ENCODE measurements at regions not wholly inside any gene's neighbourhood (a gene's known extent, or its start where the extent isn't known, plus 50 kb on each side); places are given as distances from the start of the nearest gene placed in this dataset.
"Not testable (repeated sequence)": the region's sequence is repeated elsewhere in the genome, so short reads cannot be mapped to it uniquely, and the experiment has no call there.

DNA sequence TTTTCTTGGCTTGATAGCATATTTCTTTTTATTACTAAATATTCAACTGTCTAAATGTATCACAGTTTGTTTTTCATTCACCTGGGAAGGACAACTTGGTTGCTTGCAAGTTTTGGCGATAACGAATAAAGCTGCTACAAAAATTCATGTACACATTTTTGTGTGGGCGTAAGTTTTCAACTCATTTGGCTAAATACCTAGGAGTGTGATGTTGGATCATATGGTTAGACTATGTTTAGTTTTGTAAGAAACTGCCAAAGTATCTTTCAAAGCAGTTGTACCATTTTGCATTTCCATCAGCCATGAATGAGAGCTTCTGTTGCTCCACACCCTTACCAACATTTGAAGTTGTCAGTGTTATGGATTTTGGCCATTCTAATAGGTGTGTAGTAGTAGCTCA lies 428.0 kb downstream of the ACTL7B start:
- Histone ChIP-seq H3K27ac (no peak overlapping the region), H3K4me3 (no peak overlapping the region), H3K4me1 (no peaks in the 10 kb centered on the region), H3K27me3 (no peaks in the 10 kb centered on the region), H3K9me3 (peaks cover 0 to 28% (median 17%) of the 10 kb centered on the region in 11 donors), H3K36me3 (no peaks in the 10 kb centered on the region)
- intact Hi-C loops (cut with DNase I), result no loop called here
- TF ChIP-seq, protein P1, sequence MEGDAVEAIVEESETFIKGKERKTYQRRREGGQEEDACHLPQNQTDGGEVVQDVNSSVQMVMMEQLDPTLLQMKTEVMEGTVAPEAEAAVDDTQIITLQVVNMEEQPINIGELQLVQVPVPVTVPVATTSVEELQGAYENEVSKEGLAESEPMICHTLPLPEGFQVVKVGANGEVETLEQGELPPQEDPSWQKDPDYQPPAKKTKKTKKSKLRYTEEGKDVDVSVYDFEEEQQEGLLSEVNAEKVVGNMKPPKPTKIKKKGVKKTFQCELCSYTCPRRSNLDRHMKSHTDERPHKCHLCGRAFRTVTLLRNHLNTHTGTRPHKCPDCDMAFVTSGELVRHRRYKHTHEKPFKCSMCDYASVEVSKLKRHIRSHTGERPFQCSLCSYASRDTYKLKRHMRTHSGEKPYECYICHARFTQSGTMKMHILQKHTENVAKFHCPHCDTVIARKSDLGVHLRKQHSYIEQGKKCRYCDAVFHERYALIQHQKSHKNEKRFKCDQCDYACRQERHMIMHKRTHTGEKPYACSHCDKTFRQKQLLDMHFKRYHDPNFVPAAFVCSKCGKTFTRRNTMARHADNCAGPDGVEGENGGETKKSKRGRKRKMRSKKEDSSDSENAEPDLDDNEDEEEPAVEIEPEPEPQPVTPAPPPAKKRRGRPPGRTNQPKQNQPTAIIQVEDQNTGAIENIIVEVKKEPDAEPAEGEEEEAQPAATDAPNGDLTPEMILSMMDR (IDR thresholded peaks at IDR 0.05), result no peak
- ATAC-seq (no peak), DNase-seq (no peak)
- 94% methylated on average over 3 of the region's 3 CpGs for WGBS, 2 donors

DNA sequence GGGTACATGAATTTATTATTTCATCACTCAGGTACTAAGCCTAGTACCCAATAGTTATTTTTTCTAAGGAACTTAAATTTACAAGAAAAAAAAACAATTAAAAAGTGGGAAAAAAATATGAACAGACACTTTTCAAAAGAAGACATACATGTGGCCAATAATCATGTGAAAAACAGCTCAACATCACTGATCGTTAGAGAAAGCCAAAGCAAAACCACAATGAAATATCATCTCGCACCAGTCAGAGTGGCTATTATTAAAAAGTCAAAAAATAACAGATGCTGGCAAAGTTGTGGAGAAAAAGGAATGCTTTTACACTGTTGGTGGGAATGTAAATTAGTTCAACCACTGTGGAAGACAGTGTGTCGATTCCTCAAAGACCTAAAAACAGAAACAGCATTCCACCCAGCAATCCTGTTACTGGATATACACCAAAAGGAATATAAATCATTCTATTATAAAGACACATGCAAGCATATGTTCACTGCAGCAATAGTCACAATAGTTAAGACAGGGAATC lies 429.3 kb downstream of the ACTL7B start:
- H3K4me1 ChIP-seq; ATAC-seq; H3K27ac ChIP-seq; H3K4me3 ChIP-seq; H3K27me3 ChIP-seq; DNase-seq; intact Hi-C loops (cut with DNase I); H3K36me3 ChIP-seq: not testable (repeated sequence)
- peaks cover 0 to 23% (median 17%) of the 10 kb centered on the region in 11 donors for H3K9me3 ChIP-seq
- 88 to 90% methylated on average over 3 of the region's 3 CpGs for WGBS, 2 donors

DNA sequence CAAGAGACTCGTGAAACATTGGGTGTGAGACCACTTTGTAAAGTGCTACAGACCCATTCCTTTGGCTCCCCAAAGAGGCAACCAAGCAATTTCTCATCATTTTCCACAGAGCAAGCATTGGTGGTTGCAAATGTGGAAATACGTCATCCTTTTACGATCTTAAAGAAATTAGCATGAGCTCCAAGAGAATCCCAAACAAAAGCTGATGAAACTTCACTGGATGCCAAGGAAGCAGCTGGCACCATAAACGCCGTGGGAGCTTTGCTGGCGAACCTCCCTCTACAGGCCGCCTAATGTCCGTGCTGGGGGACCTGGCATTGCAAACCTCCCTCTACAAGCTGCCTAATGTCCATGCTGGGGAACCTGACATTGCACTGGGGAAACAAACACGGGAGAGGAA lies 432.4 kb downstream of the ACTL7B start:
- no peaks in the 10 kb centered on the region for H3K4me1 ChIP-seq
- no peaks in the 10 kb centered on the region for H3K27me3 ChIP-seq
- no peak for DNase-seq
- no peak for ATAC-seq
- no peak overlapping the region for H3K27ac ChIP-seq
- H3K36me3 ChIP-seq, result no peaks in the 10 kb centered on the region
- peaks cover 0 to 3% (median 0%) of the 10 kb centered on the region in 11 donors for H3K9me3 ChIP-seq
- H3K4me3 ChIP-seq, result no peak overlapping the region
- TF ChIP-seq, protein P1 (IDR thresholded peaks at IDR 0.05), result no peak
- intact Hi-C loops (cut with DNase I), result no loop called here
- 81 to 89% methylated on average over 9 of the region's 9 CpGs for WGBS, 2 donors

DNA sequence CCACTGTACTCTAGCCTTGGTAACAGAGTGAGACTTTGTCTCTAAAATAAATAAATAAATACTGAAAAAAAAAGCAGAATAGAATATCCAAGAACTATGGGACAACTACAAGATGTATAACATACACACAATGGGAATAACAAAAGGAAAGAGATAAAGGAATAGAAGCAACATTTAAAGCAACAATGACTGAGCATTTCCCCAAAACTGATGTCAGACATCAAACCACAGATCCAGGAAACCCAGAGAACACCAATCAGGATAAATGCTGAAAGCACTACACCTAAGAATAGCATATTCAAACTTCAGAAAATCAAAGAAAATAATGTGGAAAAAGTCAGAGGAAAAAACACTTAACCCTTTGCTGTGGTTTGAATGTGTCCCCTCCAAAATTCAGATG lies 436.4 kb downstream of the ACTL7B start:
- Histone ChIP-seq H3K36me3 (no peaks in the 10 kb centered on the region), H3K4me1 (peaks cover 0 to 2% (median 0%) of the 10 kb centered on the region in 9 donors), H3K27ac (no peak overlapping the region), H3K9me3 (peaks cover 0 to 3% (median 0%) of the 10 kb centered on the region in 11 donors), H3K27me3 (no peaks in the 10 kb centered on the region), H3K4me3 (no peak overlapping the region)
- TF ChIP-seq, protein P1 (IDR thresholded peaks at IDR 0.05), result no peak
- DNase-seq (no peak), ATAC-seq (no peak)
- intact Hi-C loops (cut with DNase I), result loop anchor here in 2 of 10 donors (10.0 kb wide), 2 partner anchors 65 to 145 kb away; no protein-coding TSS in a partner anchor

DNA sequence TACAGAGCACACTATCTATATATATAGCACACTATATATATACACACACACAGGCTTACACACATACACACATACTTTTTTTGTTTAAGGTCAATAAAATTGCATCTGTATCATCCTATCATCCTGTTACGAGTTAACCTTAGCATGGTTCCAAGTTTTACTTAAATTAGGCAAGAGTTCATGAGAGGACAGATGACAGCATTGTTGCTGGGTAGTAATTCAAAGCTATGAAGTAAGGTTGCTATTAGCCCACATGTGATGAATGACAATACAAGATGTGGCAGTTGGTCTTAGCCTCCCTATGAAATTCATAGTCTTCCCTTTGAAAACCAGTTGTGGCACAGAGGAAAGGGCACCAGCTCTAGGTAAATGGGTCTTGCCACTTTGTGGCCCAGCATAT lies 438.1 kb downstream of the ACTL7B start:
- WGBS, 2 donors, result 46 to 82% methylated on average over 1 of the region's 1 CpG
- intact Hi-C loops (cut with DNase I), result loop anchor here in 2 of 10 donors (10.0 kb wide), 2 partner anchors 63 to 147 kb away; no protein-coding TSS in a partner anchor
- no peak for ATAC-seq

More for the DNA sequence above, 438.1 kb downstream of the ACTL7B start:
- no peak for DNase-seq
- H3K27ac ChIP-seq, result no peak overlapping the region
- H3K27me3 ChIP-seq, result no peaks in the 10 kb centered on the region
- peaks cover 0 to 11% (median 0%) of the 10 kb centered on the region in 9 donors for H3K4me1 ChIP-seq
- no peak overlapping the region for H3K4me3 ChIP-seq
- H3K9me3 ChIP-seq, result peaks cover 0 to 3% (median 0%) of the 10 kb centered on the region in 11 donors
- H3K36me3 ChIP-seq, result no peaks in the 10 kb centered on the region
- TF ChIP-seq, protein P1 (IDR thresholded peaks at IDR 0.05), result no peak

Measured in heart right ventricle (tissue), 16 donors.